Activated T-cell treated with anti-CD3 and anti-CD28 coated beads, Interleukin-2, amount 50 U/mL, for 72 hours (primary cell): ENCODE measurements at regions not wholly inside any gene's neighbourhood (a gene's known extent, or its start where the extent isn't known, plus 50 kb on each side); places are given as distances from the start of the nearest gene placed in this dataset.
A peak's percentile ranks its signal among the peaks of the same experiment; 100 is the strongest.

Experiments used
- ATAC-seq, 2 donors: fragments of 150-1000 bp; cut with Tn5 transposase; replicated peaks in 1 of 2; 2 replicates each; pipeline ENCODE4 v1.10.0; 2021; ENCODE audit warnings: moderate library complexity in 2 of 2, mild to moderate bottlenecking in 1 of 2
- DNase-seq, 2 donors: peaks; one replicate each; pipeline ENCODE4 v3.0.0; 2021 to 2022; ENCODE audit warnings: mixed read lengths in 1 of 2
- H3K27ac Mint-ChIP-seq: one replicate; pipeline ENCODE4 v1.8.0; 2022; ENCODE audit warnings: mild to moderate bottlenecking, moderate library complexity, mixed read lengths
- H3K27me3 Mint-ChIP-seq: one replicate; pipeline ENCODE4 v1.8.0; 2022; ENCODE audit warnings: low read depth, mixed read lengths
- H3K36me3 Mint-ChIP-seq, 2 donors: one replicate each; pipeline ENCODE4 v1.8.0; 2022; ENCODE audit warnings: mixed read lengths in 2 of 2, mild to moderate bottlenecking in 1 of 2; ENCODE audit not compliant: insufficient read depth in 2 of 2
- H3K4me1 Mint-ChIP-seq: one replicate; pipeline ENCODE4 v1.8.0; 2022; ENCODE audit warnings: low read depth, mixed read lengths
- H3K4me3 Mint-ChIP-seq, 2 donors: one replicate each; pipeline ENCODE4 v1.8.0; 2022; ENCODE audit warnings: mild to moderate bottlenecking in 2 of 2, mixed read lengths in 2 of 2, moderate library complexity in 2 of 2
- H3K9me3 Mint-ChIP-seq, 2 donors: one replicate each; pipeline ENCODE4 v1.8.0; 2022; ENCODE audit warnings: mixed read lengths in 2 of 2

GRCh38 chr18:33863912-33864311 lies 285.9 kb downstream of the ASXL3 start:
- Mint-ChIP-seq H3K27ac (no peak overlapping the region), H3K4me3 (no peak overlapping the region), H3K4me1 (no peaks in the 10 kb centered on the region), H3K36me3 (peaks cover 0 to 3% of the 10 kb centered on the region in 2 donors), H3K9me3 (peaks cover 4 to 14% of the 10 kb centered on the region in 2 donors), H3K27me3 (no peaks in the 10 kb centered on the region)
- ATAC-seq (no peak), DNase-seq (no peak)

GRCh38 chr18:33854827-33855139 lies 276.8 kb downstream of the ASXL3 start:
- DNase-seq (no peak), ATAC-seq (no peak)
- Mint-ChIP-seq H3K4me3 (no peak overlapping the region), H3K9me3 (peaks cover 2 to 4% of the 10 kb centered on the region in 2 donors), H3K4me1 (no peaks in the 10 kb centered on the region), H3K27me3 (no peaks in the 10 kb centered on the region), H3K27ac (no peak overlapping the region), H3K36me3 (no peaks in the 10 kb centered on the region)

GRCh38 chr18:33854086-33854826 lies 276.2 kb downstream of the ASXL3 start:
- Mint-ChIP-seq H3K27ac (no peak overlapping the region), H3K4me1 (no peaks in the 10 kb centered on the region), H3K9me3 (peaks cover 2 to 4% of the 10 kb centered on the region in 2 donors), H3K4me3 (no peak overlapping the region), H3K36me3 (no peaks in the 10 kb centered on the region), H3K27me3 (no peaks in the 10 kb centered on the region)
- DNase-seq (no peak), ATAC-seq (no peak)

DNA sequence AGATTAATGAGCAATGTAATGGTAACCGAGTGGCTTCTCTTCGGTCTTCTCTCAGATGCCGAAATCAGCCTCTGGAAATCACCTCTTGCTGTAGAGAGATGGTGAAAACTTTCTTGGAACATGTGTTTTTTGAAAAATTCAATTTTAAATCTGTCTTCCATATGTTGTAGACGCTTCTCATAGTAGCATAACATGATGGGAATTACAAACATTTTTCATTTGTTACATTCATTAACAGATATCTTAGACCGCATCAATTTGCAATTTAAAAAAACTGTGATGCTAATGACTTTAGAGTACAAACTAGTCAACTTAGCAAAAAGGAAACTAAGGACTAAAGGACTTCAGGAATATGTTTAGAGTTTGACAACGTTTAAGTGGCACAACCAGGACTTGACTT lies 275.2 kb downstream of the ASXL3 start:
- H3K36me3 Mint-ChIP-seq: no peaks in the 10 kb centered on the region
- H3K27me3 Mint-ChIP-seq: no peaks in the 10 kb centered on the region
- peaks cover 2 to 4% of the 10 kb centered on the region in 2 donors for H3K9me3 Mint-ChIP-seq
- no peak for ATAC-seq
- DNase-seq: no peak
- H3K4me3 Mint-ChIP-seq: no peak overlapping the region
- no peaks in the 10 kb centered on the region for H3K4me1 Mint-ChIP-seq
- no peak overlapping the region for H3K27ac Mint-ChIP-seq

DNA sequence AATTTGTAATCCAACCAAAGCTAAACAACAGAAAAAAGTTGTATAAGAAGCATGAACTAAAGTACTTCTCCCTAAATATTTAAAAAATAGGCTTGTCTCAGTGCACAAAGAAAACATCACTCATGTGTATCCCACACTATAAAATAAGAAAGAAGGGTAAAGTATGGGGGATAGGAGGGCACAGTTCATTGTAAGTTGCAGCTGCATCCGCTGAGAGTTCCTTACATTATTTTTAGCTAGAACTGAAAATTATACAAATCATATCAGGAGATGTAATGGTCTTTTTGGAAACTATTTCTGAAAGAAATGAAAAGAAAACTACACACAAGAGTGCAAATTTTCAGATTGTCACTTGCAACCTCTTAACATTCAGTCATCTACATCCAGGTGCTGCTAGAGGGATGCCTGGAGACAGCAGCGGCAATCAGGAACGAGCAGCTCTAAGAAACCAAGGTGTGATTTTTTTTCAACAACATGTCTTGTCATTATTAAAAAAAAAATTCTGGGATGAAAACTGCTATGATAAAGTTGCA lies 273.6 kb downstream of the ASXL3 start:
- ATAC-seq (no peak), DNase-seq (no peak)
- Mint-ChIP-seq H3K27me3 (no peaks in the 10 kb centered on the region), H3K27ac (no peak overlapping the region), H3K36me3 (no peaks in the 10 kb centered on the region), H3K4me1 (no peaks in the 10 kb centered on the region), H3K4me3 (no peak overlapping the region), H3K9me3 (peaks cover 6 to 9% of the 10 kb centered on the region in 2 donors)

GRCh38 chr18:33849731-33850130 lies 271.7 kb downstream of the ASXL3 start:
- H3K36me3 Mint-ChIP-seq: no peaks in the 10 kb centered on the region
- DNase-seq (no peak), ATAC-seq (no peak)
- H3K27me3 Mint-ChIP-seq: no peaks in the 10 kb centered on the region
- no peaks in the 10 kb centered on the region for H3K4me1 Mint-ChIP-seq
- H3K4me3 Mint-ChIP-seq: no peak overlapping the region
- H3K27ac Mint-ChIP-seq: no peak overlapping the region
- peaks cover 6 to 9% of the 10 kb centered on the region in 2 donors for H3K9me3 Mint-ChIP-seq

DNA sequence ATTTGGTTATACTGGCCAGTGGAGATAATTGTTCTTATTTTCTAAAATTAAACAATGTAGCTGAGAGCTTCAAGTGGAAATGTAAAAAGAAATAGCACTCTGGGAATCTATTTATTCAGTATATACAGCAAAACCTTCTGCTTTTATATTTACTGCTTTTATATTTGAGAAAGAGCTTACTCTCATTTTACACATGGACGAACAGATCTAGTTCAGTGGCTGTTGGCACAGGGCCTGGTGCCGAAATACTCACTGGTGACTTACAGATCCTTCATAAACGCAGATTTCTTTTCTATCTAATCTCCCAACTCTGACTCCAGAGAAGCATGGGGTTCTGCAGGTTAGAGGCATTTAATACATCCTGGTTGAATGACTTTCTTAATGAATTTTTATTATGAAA lies 266.2 kb downstream of the ASXL3 start:
- ATAC-seq: no peak
- Mint-ChIP-seq H3K36me3 (no peaks in the 10 kb centered on the region), H3K9me3 (peaks cover 4 to 6% of the 10 kb centered on the region in 2 donors), H3K27ac (no peak overlapping the region), H3K27me3 (no peaks in the 10 kb centered on the region), H3K4me3 (no peak overlapping the region), H3K4me1 (no peaks in the 10 kb centered on the region)
- no peak for DNase-seq

- Mint-ChIP-seq H3K27ac (no peak overlapping the region), H3K9me3 (peaks cover 0 to 2% of the 10 kb centered on the region in 2 donors), H3K4me3 (no peak overlapping the region), H3K4me1 (no peaks in the 10 kb centered on the region), H3K36me3 (no peaks in the 10 kb centered on the region), H3K27me3 (no peaks in the 10 kb centered on the region)
- DNase-seq (no peak), ATAC-seq (no peak)
These were observed 263.4 kb downstream of the ASXL3 start for GRCh38 chr18:33841221-33841967.

DNA sequence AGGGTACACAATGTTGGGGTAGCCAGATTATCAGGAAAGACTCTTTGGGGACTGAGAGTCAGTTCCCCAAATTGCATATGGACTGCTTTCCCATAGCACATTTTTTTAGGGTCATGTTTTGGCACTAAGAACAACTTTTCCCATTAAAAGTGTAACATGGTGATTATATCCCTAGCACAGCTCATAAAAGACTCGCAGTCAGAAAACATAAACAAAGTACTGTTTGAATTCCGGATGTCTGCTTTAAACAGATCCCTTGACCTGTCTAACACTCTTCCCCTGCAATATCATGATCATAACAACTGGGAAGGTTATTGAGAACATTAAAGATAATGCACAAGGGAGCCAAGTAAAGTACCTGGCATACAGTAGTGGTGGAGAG lies 262.2 kb downstream of the ASXL3 start:
- Mint-ChIP-seq H3K9me3 (peaks cover 0 to 4% of the 10 kb centered on the region in 2 donors), H3K4me3 (no peak overlapping the region), H3K4me1 (no peaks in the 10 kb centered on the region), H3K27me3 (no peaks in the 10 kb centered on the region), H3K27ac (no peak overlapping the region), H3K36me3 (no peaks in the 10 kb centered on the region)
- ATAC-seq (no peak), DNase-seq (no peak)

DNA sequence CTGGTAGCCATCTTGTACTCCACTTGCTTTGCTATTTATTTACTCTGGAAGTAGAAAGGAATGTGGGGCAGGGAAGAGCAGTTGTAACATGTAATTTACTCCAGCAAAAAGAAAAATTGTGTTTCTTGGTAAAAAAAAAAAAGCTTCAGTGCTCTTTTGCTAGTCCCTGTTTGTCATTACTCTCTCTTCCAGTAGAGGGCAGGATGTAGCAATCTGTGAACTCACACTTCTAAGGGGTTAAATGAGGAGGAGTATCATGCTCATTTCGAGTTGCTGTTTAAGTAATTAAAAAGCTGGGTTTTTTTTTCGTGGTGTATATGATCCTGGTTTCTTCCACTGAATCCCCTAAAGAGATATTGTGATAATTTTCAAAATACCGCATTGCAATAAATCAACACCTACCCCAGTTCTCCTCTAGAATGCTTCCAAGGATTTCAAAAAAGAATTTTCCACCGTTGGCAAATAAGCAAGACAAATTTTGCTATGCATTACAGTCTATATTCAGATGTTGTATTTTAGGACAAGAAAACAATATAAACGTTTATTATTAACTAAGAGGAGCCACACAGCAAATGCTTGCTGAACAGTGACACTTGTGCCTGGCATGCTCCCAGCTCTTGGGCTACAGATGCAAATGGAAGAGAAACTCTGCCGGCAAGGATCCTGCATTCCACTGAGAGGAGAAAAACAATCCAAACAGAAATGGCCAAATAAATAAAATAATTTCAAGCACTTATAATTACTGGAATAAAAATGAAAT lies 261.6 kb downstream of the ASXL3 start:
- H3K27me3 Mint-ChIP-seq: no peaks in the 10 kb centered on the region
- peak in 1 of 2 donors; percentile 2 for DNase-seq
- H3K4me3 Mint-ChIP-seq: no peak overlapping the region
- H3K27ac Mint-ChIP-seq: no peak overlapping the region
- no peaks in the 10 kb centered on the region for H3K4me1 Mint-ChIP-seq
- H3K9me3 Mint-ChIP-seq: peaks cover 0 to 6% of the 10 kb centered on the region in 2 donors
- no peak for ATAC-seq
- H3K36me3 Mint-ChIP-seq: no peaks in the 10 kb centered on the region

DNA sequence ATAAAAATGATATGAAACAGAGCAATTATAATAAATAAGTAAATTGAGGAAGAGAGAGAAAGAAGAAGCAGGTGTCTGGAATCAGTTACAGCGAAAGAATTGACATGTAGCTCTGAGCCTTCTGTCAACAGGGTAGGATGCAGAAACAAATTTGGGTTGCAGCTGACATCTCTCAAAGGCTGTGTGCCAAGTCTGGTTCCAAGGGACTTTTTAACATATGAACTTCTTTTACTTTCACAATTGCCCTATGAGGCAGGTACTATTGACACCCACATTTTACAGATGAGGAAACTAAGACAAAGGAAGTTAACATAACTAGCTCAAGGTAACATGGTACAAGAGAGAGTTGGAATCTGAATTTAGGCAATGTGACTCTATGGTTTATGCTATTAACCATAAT lies 260.0 kb downstream of the ASXL3 start:
- H3K27me3 Mint-ChIP-seq: no peaks in the 10 kb centered on the region
- ATAC-seq (no peak), DNase-seq (no peak)
- no peaks in the 10 kb centered on the region for H3K4me1 Mint-ChIP-seq
- H3K4me3 Mint-ChIP-seq: no peak overlapping the region
- H3K27ac Mint-ChIP-seq: no peak overlapping the region
- H3K36me3 Mint-ChIP-seq: no peaks in the 10 kb centered on the region
- H3K9me3 Mint-ChIP-seq: peaks cover 2 to 7% of the 10 kb centered on the region in 2 donors

DNA sequence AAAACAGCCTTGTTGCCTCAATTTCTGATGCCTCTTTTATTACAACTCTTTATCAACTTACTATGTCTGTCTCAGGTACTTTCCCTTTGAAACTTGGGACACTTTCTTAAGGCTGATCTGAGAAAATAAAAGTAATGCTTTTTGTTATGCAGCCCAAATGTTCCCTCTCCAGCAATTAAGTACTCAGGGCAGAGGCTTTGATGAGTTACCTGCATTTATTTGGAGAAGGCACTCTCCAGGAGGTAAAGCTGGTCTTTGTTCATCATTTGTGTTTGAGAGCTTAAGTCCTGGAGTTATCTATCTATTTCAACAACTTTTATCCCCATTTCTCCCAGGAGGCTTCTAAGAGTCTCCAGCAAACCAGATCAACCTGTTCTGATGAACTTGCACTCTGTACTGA lies 259.2 kb downstream of the ASXL3 start:
- ATAC-seq: no peak
- no peaks in the 10 kb centered on the region for H3K4me1 Mint-ChIP-seq
- no peak overlapping the region for H3K4me3 Mint-ChIP-seq
- no peak for DNase-seq
- H3K36me3 Mint-ChIP-seq: no peaks in the 10 kb centered on the region
- no peaks in the 10 kb centered on the region for H3K27me3 Mint-ChIP-seq
- H3K27ac Mint-ChIP-seq: no peak overlapping the region
- peaks cover 2 to 7% of the 10 kb centered on the region in 2 donors for H3K9me3 Mint-ChIP-seq

GRCh38 chr18:33836564-33836963 lies 258.5 kb downstream of the ASXL3 start:
- ATAC-seq (no peak), DNase-seq (no peak)
- Mint-ChIP-seq H3K36me3 (peaks cover 0 to 1% of the 10 kb centered on the region in 2 donors), H3K4me3 (no peak overlapping the region), H3K27me3 (no peaks in the 10 kb centered on the region), H3K4me1 (no peaks in the 10 kb centered on the region), H3K9me3 (peaks cover 2 to 7% of the 10 kb centered on the region in 2 donors), H3K27ac (no peak overlapping the region)
